ENCODE measurements at regions not wholly inside any gene's neighbourhood (a gene's known extent, or its start where the extent isn't known, plus 50 kb on each side); places are given as distances from the start of the nearest gene placed in this dataset.
"Not testable (repeated sequence)": the region's sequence is repeated elsewhere in the genome, so short reads cannot be mapped to it uniquely, and the experiment has no call there.

GRCh38 chr5:88014984-88015383 lies 253.7 kb downstream of the TMEM161B start:
- WGBS (ENCODE audit: insufficient coverage, low coverage, missing lambda C conversion rate), result 0% methylated on average over 6 of the region's 7 CpGs
- H3K36me3 ChIP-seq (ENCODE audit: control insufficient read depth, insufficient read depth, low read length); ATAC-seq; DNase-seq (ENCODE audit: extremely low read depth in 1 of 4, low spot score in 3 of 4); H3K9ac ChIP-seq (ENCODE audit: insufficient read depth in 1 of 2, low read depth in 2 of 2, low read length in 2 of 2); BruUV-seq (replicated peaks); H3K4me1 ChIP-seq (replicated peaks in 1 of 2; ENCODE audit: control insufficient read depth in 2 of 2, insufficient read depth in 2 of 2, low read length in 2 of 2); H3K79me2 ChIP-seq (ENCODE audit: control insufficient read depth, insufficient read depth, low read length); H3K9me3 ChIP-seq (replicated peaks; ENCODE audit: control insufficient read depth, insufficient read depth, low read depth, low read length); H2AFZ ChIP-seq (ENCODE audit: low read depth, low read length); CTCF ChIA-PET (ENCODE audit: low intra/inter-chr PET ratio); H3K4me3 ChIP-seq; FAIRE-seq; intact Hi-C loops (cut with micrococcal nuclease); H3K27ac ChIP-seq (ENCODE audit: extremely low read depth, low read depth, low read length); H3K9me1 ChIP-seq (ENCODE audit: control insufficient read depth, insufficient read depth, low read length); H3K4me2 ChIP-seq (ENCODE audit: insufficient read depth, low read length); H3K27me3 ChIP-seq (ENCODE audit: control insufficient read depth in 2 of 2, insufficient read depth in 2 of 2, low read length in 2 of 2); in situ Hi-C loops (cut with MboI); H4K20me1 ChIP-seq (replicated peaks; ENCODE audit: control insufficient read depth, insufficient read depth, low read length); POLR2A ChIA-PET: not testable (repeated sequence)

DNA sequence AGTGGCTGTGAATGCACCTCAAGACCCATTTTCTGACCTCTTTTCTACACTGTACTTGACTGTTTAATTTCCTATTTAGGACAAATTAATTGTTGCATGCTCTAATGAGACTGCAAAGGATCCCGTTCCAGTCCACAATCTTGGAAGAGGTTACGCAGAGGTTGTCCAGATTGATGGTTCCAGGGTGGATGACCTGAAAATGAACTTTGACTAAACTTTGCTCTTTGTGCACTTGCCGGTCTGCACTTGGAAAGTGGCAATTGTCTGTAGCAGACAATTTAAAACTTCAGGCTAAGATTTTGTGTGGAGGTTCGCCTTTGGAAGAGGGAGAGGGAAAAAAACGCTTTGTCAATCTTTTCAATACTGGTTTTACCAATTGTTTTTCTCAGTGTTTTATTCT lies 267.8 kb downstream of the TMEM161B start:
- Histone ChIP-seq H3K9me3 (replicated peaks; ENCODE audit: control insufficient read depth, insufficient read depth, low read depth, low read length) (no peaks in the 10 kb centered on the region), H4K20me1 (replicated peaks; ENCODE audit: control insufficient read depth, insufficient read depth, low read length) (no peaks in the 10 kb centered on the region), H2AFZ (ENCODE audit: low read depth, low read length) (no peak overlapping the region), H3K4me1 (replicated peaks in 1 of 2; ENCODE audit: control insufficient read depth in 2 of 2, insufficient read depth in 2 of 2, low read length in 2 of 2) (no peaks in the 10 kb centered on the region), H3K79me2 (ENCODE audit: control insufficient read depth, insufficient read depth, low read length) (no peaks in the 10 kb centered on the region), H3K4me3 (no peak overlapping the region), H3K27me3 (ENCODE audit: control insufficient read depth in 2 of 2, insufficient read depth in 2 of 2, low read length in 2 of 2) (no peaks in the 10 kb centered on the region), H3K4me2 (ENCODE audit: insufficient read depth, low read length) (no peak overlapping the region), H3K36me3 (ENCODE audit: control insufficient read depth, insufficient read depth, low read length) (no peaks in the 10 kb centered on the region), H3K27ac (ENCODE audit: extremely low read depth, low read depth, low read length) (no peak overlapping the region), H3K9me1 (ENCODE audit: control insufficient read depth, insufficient read depth, low read length) (no peaks in the 10 kb centered on the region), H3K9ac (ENCODE audit: insufficient read depth in 1 of 2, low read depth in 2 of 2, low read length in 2 of 2) (no peak overlapping the region)
- no peak for ATAC-seq
- CTCF ChIA-PET (ENCODE audit: low intra/inter-chr PET ratio), result no interaction called here
- no peak for DNase-seq (ENCODE audit: extremely low read depth in 1 of 4, low spot score in 3 of 4)
- intact Hi-C loops (cut with micrococcal nuclease), result no loop called here
- 5% methylated on average over 5 of the region's 5 CpGs for WGBS (ENCODE audit: insufficient coverage, low coverage, missing lambda C conversion rate)
- TF ChIP-seq TFAM (CRISPR knock-in tag; conservative IDR thresholded peaks at IDR 0.05) (no peak), BACH1 (tag; IDR thresholded peaks at IDR 0.05) (no peak)
- in situ Hi-C loops (cut with MboI), result no loop called here
- POLR2A ChIA-PET, result no interaction called here
- BruUV-seq (replicated peaks), result no TSS peak
- no peak for FAIRE-seq

Measured in K562 (cell line).